Activated CD8-positive, alpha-beta T cell treated with anti-CD3 and anti-CD28 coated beads for 36 hours (primary cell): ENCODE measurements at regions not wholly inside any gene's neighbourhood (a gene's known extent, or its start where the extent isn't known, plus 50 kb on each side); places are given as distances from the start of the nearest gene placed in this dataset.

Experiments
- ATAC-seq: fragments of 200-7000 bp; cut with Tn5 transposase; one replicate; pipeline ENCODE4 v1.10.0; 2021; ENCODE audit warnings: mild to moderate bottlenecking, moderate library complexity
- CTCF ChIA-PET: fragments of 350-600 bp; sonication (Branson Sonifier 250); formaldehyde crosslinking; loops from one replicate; lab custom pipeline; 2021; ENCODE audit warnings: antibody characterized with exemption; lab: Charles Lee
- POLR2A ChIA-PET: fragments of 350-600 bp; sonication (Branson Sonifier 250); formaldehyde crosslinking; loops from one replicate; lab custom pipeline; 2021; ENCODE audit warnings: antibody characterized with exemption; lab: Charles Lee
- DNase-seq: peaks from one replicate; pipeline ENCODE4 v3.0.0-alpha.2; 2020
- H3K27ac Mint-ChIP-seq: one replicate; pipeline ENCODE4 v1.8.0; 2021; ENCODE audit warnings: mild to moderate bottlenecking, mixed read lengths
- H3K27me3 Mint-ChIP-seq: one replicate; pipeline ENCODE4 v1.8.0; 2021; ENCODE audit warnings: mixed read lengths
- H3K36me3 Mint-ChIP-seq: one replicate; pipeline ENCODE4 v1.8.0; 2021; ENCODE audit warnings: low read depth, mixed read lengths
- H3K4me1 Mint-ChIP-seq: one replicate; pipeline ENCODE4 v1.8.0; 2021; ENCODE audit warnings: low read depth, mixed read lengths
- H3K4me3 Mint-ChIP-seq: one replicate; pipeline ENCODE4 v1.8.0; 2021; ENCODE audit warnings: mild to moderate bottlenecking, moderate library complexity, mixed read lengths
- H3K9me3 Mint-ChIP-seq: one replicate; pipeline ENCODE4 v1.8.0; 2021; ENCODE audit warnings: mixed read lengths
- intact Hi-C: fragments of 100-400 bp; cut with micrococcal nuclease; formaldehyde crosslinking; loops from one replicate; pipeline ENCODE4 v1.10.0; 2022
- TF ChIP-seq, protein P1 (sequence below): fragments of 200-600 bp; IDR thresholded peaks from one replicate; pipeline ENCODE4 v1.8.0; 2022; ENCODE audit warnings: antibody characterized with exemption, mild to moderate bottlenecking

- H3K36me3 Mint-ChIP-seq = no peaks in the 10 kb centered on the region
- H3K4me1 Mint-ChIP-seq = no peaks in the 10 kb centered on the region
- DNase-seq (no peak), ATAC-seq (no peak)
- no peaks in the 10 kb centered on the region for H3K27me3 Mint-ChIP-seq
- H3K9me3 Mint-ChIP-seq = no peaks in the 10 kb centered on the region
- no peak overlapping the region for H3K27ac Mint-ChIP-seq
- ChIA-PET CTCF (interaction anchor here (1.3 to 2.4 kb wide), 2 partner anchors 11 to 111 kb away, joined by 3 to 7 read pairs; no protein-coding TSS in a partner anchor), POLR2A (no interaction called here)
- TF ChIP-seq, protein P1, sequence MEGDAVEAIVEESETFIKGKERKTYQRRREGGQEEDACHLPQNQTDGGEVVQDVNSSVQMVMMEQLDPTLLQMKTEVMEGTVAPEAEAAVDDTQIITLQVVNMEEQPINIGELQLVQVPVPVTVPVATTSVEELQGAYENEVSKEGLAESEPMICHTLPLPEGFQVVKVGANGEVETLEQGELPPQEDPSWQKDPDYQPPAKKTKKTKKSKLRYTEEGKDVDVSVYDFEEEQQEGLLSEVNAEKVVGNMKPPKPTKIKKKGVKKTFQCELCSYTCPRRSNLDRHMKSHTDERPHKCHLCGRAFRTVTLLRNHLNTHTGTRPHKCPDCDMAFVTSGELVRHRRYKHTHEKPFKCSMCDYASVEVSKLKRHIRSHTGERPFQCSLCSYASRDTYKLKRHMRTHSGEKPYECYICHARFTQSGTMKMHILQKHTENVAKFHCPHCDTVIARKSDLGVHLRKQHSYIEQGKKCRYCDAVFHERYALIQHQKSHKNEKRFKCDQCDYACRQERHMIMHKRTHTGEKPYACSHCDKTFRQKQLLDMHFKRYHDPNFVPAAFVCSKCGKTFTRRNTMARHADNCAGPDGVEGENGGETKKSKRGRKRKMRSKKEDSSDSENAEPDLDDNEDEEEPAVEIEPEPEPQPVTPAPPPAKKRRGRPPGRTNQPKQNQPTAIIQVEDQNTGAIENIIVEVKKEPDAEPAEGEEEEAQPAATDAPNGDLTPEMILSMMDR = no peak
- H3K4me3 Mint-ChIP-seq = no peak overlapping the region
- intact Hi-C loops = no loop called here
These were observed 174.0 kb downstream of the MREG start for GRCh38 chr2:215839309-215839708.

- H3K27me3 Mint-ChIP-seq = no peaks in the 10 kb centered on the region
- H3K27ac Mint-ChIP-seq = no peak overlapping the region
- H3K9me3 Mint-ChIP-seq = no peaks in the 10 kb centered on the region
- CTCF ChIA-PET = interaction anchor here (1.9 kb wide), 1 partner anchor 9 kb away, joined by 5 read pairs; no protein-coding TSS in a partner anchor
- POLR2A ChIA-PET = no interaction called here
- DNase-seq (no peak), ATAC-seq (no peak)
- intact Hi-C loops = no loop called here
- H3K36me3 Mint-ChIP-seq = no peaks in the 10 kb centered on the region
- no peak overlapping the region for H3K4me3 Mint-ChIP-seq
- TF ChIP-seq, protein P1 = no peak
- H3K4me1 Mint-ChIP-seq = no peaks in the 10 kb centered on the region
These were observed 176.5 kb downstream of the MREG start for GRCh38 chr2:215836881-215837280.

- Mint-ChIP-seq H3K27me3 (no peaks in the 10 kb centered on the region), H3K9me3 (no peaks in the 10 kb centered on the region), H3K4me1 (no peaks in the 10 kb centered on the region), H3K27ac (no peak overlapping the region), H3K4me3 (no peak overlapping the region), H3K36me3 (no peaks in the 10 kb centered on the region)
- intact Hi-C loops = no loop called here
- ATAC-seq (no peak), DNase-seq (no peak)
- POLR2A ChIA-PET = no interaction called here
- TF ChIP-seq, protein P1 = no peak
- CTCF ChIA-PET = no interaction called here
These were observed 177.7 kb downstream of the MREG start for GRCh38 chr2:215835657-215836056.

DNA sequence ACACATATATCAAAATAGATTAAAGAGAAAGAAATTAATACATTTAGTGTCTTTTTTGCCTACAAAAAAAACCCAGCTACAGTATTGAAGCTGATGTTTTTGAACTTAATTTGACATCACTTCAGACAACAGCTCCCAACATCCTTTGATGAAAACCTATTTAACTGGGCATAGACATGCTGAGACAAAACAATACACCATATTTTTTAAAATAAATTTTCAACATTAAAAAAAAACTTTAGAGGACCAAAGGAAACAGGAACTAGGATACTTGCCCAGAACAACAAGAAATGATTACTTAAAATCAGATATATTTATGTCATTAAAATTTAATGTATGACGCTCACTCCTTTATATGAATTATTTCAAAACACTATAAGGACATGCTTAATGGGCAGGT, 178.1 kb downstream of the MREG start:
- no peak overlapping the region for H3K27ac Mint-ChIP-seq
- H3K36me3 Mint-ChIP-seq = no peaks in the 10 kb centered on the region
- no peaks in the 10 kb centered on the region for H3K27me3 Mint-ChIP-seq
- intact Hi-C loops = no loop called here
- no peaks in the 10 kb centered on the region for H3K9me3 Mint-ChIP-seq
- TF ChIP-seq, protein P1 = no peak
- no peak overlapping the region for H3K4me3 Mint-ChIP-seq
- no peak for DNase-seq
- ChIA-PET POLR2A (no interaction called here), CTCF (no interaction called here)
- ATAC-seq = no peak
- no peaks in the 10 kb centered on the region for H3K4me1 Mint-ChIP-seq

GRCh38 chr2:215833531-215834162, 179.7 kb downstream of the MREG start:
- DNase-seq (no peak), ATAC-seq (no peak)
- TF ChIP-seq, protein P1 = no peak
- ChIA-PET POLR2A (no interaction called here), CTCF (no interaction called here)
- intact Hi-C loops = no loop called here
- H3K9me3 Mint-ChIP-seq = no peaks in the 10 kb centered on the region
- H3K27ac Mint-ChIP-seq = no peak overlapping the region
- no peak overlapping the region for H3K4me3 Mint-ChIP-seq
- H3K36me3 Mint-ChIP-seq = no peaks in the 10 kb centered on the region
- H3K4me1 Mint-ChIP-seq = no peaks in the 10 kb centered on the region
- H3K27me3 Mint-ChIP-seq = no peaks in the 10 kb centered on the region
